H9 (cell line): ENCODE measurements at regions not wholly inside any gene's neighbourhood (a gene's known extent, or its start where the extent isn't known, plus 50 kb on each side); places are given as distances from the start of the nearest gene placed in this dataset.

Source experiments
- DNase-seq: peaks from one replicate; pipeline ENCODE4 v3.0.0-alpha.2; 2017
- H2AFZ ChIP-seq: one replicate; pipeline ENCODE4 v1.6.1; 2013; ENCODE audit warnings: mild to moderate bottlenecking, low read length, control low read depth, moderate library complexity
- H2AK5ac ChIP-seq: 2 replicates; pipeline ENCODE4 v1.6.1; 2013; ENCODE audit warnings: low read length, control low read depth, mixed read lengths; ENCODE audit not compliant: insufficient read length
- H2BK120ac ChIP-seq: one replicate; pipeline ENCODE4 v1.6.1; 2013; ENCODE audit warnings: low read depth, mild to moderate bottlenecking, low read length, control low read depth, inconsistent platforms; ENCODE audit not compliant: poor library complexity, severe bottlenecking
- H2BK12ac ChIP-seq: 2 replicates; pipeline ENCODE4 v1.6.1; 2013; ENCODE audit warnings: low read length, control low read depth, mixed read lengths, low read depth; ENCODE audit not compliant: insufficient read length
- H2BK15ac ChIP-seq: 2 replicates; pipeline ENCODE4 v1.6.1; 2013; ENCODE audit warnings: low read depth, low read length, control low read depth
- H2BK20ac ChIP-seq: one replicate; pipeline ENCODE4 v1.6.1; 2013; ENCODE audit warnings: low read depth, mild to moderate bottlenecking, low read length, control low read depth, inconsistent platforms; ENCODE audit not compliant: poor library complexity, severe bottlenecking
- H2BK5ac ChIP-seq: 2 replicates; pipeline ENCODE4 v1.6.1; 2013; ENCODE audit warnings: low read length, control low read depth, mixed read lengths; ENCODE audit not compliant: insufficient read length
- H3K14ac ChIP-seq: 2 replicates; pipeline ENCODE4 v1.6.1; 2013; ENCODE audit warnings: low read length, control low read depth; ENCODE audit not compliant: insufficient read depth
- H3K18ac ChIP-seq: 2 replicates; pipeline ENCODE4 v1.6.1; 2013; ENCODE audit warnings: low read depth, mild to moderate bottlenecking, mixed read lengths, low read length, control low read depth; ENCODE audit not compliant: insufficient read length
- H3K23ac ChIP-seq: 2 replicates; pipeline ENCODE4 v1.6.1; 2013; ENCODE audit warnings: low read length, control low read depth, mixed read lengths, low read depth; ENCODE audit not compliant: insufficient read length
- H3K23me2 ChIP-seq: 2 replicates; pipeline ENCODE4 v1.6.1; 2013; ENCODE audit warnings: low read depth, mild to moderate bottlenecking, mixed read lengths, low read length, control low read depth; ENCODE audit not compliant: insufficient read length, poor library complexity, severe bottlenecking
- H3K27ac ChIP-seq: 2 replicates; pipeline ENCODE4 v1.5.1; 2013; ENCODE audit warnings: low read length, control low read depth, mixed read lengths, low read depth; ENCODE audit not compliant: insufficient read length
- H3K27me3 ChIP-seq: 2 replicates; pipeline ENCODE4 v1.6.1; 2013; ENCODE audit warnings: low read length, control low read depth, inconsistent platforms; ENCODE audit not compliant: insufficient read depth
- H3K4ac ChIP-seq: 2 replicates; pipeline ENCODE4 v1.6.1; 2013; ENCODE audit warnings: low read depth, mild to moderate bottlenecking, control low read depth, inconsistent platforms, low read length, moderate library complexity
- H3K4me1 ChIP-seq: 2 replicates; pipeline ENCODE4 v1.6.1; 2013; ENCODE audit warnings: low read length, control low read depth, inconsistent platforms; ENCODE audit not compliant: insufficient read depth
- H3K4me2 ChIP-seq: 2 replicates; pipeline ENCODE4 v1.6.1; 2013; ENCODE audit warnings: low read length, control low read depth, mixed read lengths; ENCODE audit not compliant: insufficient read length, insufficient read depth
- H3K56ac ChIP-seq: 2 replicates; pipeline ENCODE4 v1.6.1; 2013; ENCODE audit warnings: low read depth, mild to moderate bottlenecking, mixed read lengths, low read length, control low read depth; ENCODE audit not compliant: insufficient read length
- H3K79me1 ChIP-seq: 2 replicates; pipeline ENCODE4 v1.6.1; 2013; ENCODE audit warnings: low read depth, mild to moderate bottlenecking, moderate library complexity, low read length, control low read depth, inconsistent platforms; ENCODE audit not compliant: insufficient read depth, poor library complexity, severe bottlenecking
- H3K79me2 ChIP-seq: 2 replicates; pipeline ENCODE4 v1.6.1; 2013; ENCODE audit warnings: low read length, control low read depth, inconsistent platforms; ENCODE audit not compliant: insufficient read depth
- H3K9ac ChIP-seq: 2 replicates; pipeline ENCODE4 v1.6.1; 2013; ENCODE audit warnings: low read length, control low read depth, mixed read lengths; ENCODE audit not compliant: insufficient read length; ENCODE audit errors: extremely low read depth
- H3K9me3 ChIP-seq: one replicate; pipeline ENCODE4 v1.6.1; 2013; ENCODE audit warnings: low read depth, low read length, inconsistent platforms; ENCODE audit not compliant: control insufficient read depth
- H3T11ph ChIP-seq: one replicate; pipeline ENCODE4 v1.6.1; 2013; ENCODE audit warnings: mild to moderate bottlenecking, low read length, control low read depth, inconsistent platforms
- H4K20me1 ChIP-seq: one replicate; pipeline ENCODE4 v1.6.1; 2013; ENCODE audit not compliant: control insufficient read depth, insufficient read length, insufficient read depth
- H4K5ac ChIP-seq: 2 replicates; pipeline ENCODE4 v1.6.1; 2013; ENCODE audit warnings: low read depth, mild to moderate bottlenecking, mixed read lengths, low read length, control low read depth; ENCODE audit not compliant: insufficient read length
- H4K8ac ChIP-seq: replicated peaks from 2 replicates; pipeline ENCODE4 v1.6.1; 2013; ENCODE audit warnings: low read length, control low read depth, mixed read lengths, low read depth; ENCODE audit not compliant: insufficient read length
- H4K91ac ChIP-seq: 2 replicates; pipeline ENCODE4 v1.6.1; 2013; ENCODE audit warnings: low read depth, mild to moderate bottlenecking, moderate library complexity, mixed read lengths, low read length, control low read depth; ENCODE audit not compliant: insufficient read length
- H3K27ac Mint-ChIP-seq, 3 experiments: 2 replicates in 2 of 3; 3 replicates in 1 of 3; pipeline ENCODE4 v1.8.0; 2020 to 2021; ENCODE audit warnings: mixed read lengths in 3 of 3, mild to moderate bottlenecking in 1 of 3, moderate library complexity in 1 of 3
- H3K27me3 Mint-ChIP-seq: 2 replicates; pipeline ENCODE4 v1.8.0; 2021; ENCODE audit warnings: low read depth, mild to moderate bottlenecking, moderate library complexity, mixed read lengths
- H3K36me3 Mint-ChIP-seq, 3 experiments: 2 replicates in 2 of 3; 3 replicates in 1 of 3; pipeline ENCODE4 v1.8.0; 2020 to 2021; ENCODE audit warnings: low read depth in 3 of 3, mixed read lengths in 3 of 3; ENCODE audit not compliant: insufficient read depth in 1 of 3
- H3K4me1 Mint-ChIP-seq, 2 experiments: 2 replicates each; pipeline ENCODE4 v1.8.0; 2020; ENCODE audit warnings: mixed read lengths in 2 of 2
- H3K4me3 Mint-ChIP-seq, 2 experiments: 2 replicates in 1 of 2; 3 replicates in 1 of 2; pipeline ENCODE4 v1.8.0; 2020 to 2021; ENCODE audit warnings: mild to moderate bottlenecking in 2 of 2, mixed read lengths in 2 of 2, moderate library complexity in 1 of 2
- H3K9me3 Mint-ChIP-seq, 2 experiments: 2 replicates in 1 of 2; 3 replicates in 1 of 2; pipeline ENCODE4 v1.8.0; 2020; ENCODE audit warnings: mild to moderate bottlenecking in 2 of 2, mixed read lengths in 2 of 2, moderate library complexity in 1 of 2
- CTCF ChIP-seq: fragments of 200-600 bp; sonication (generic); conservative IDR thresholded peaks from 3 replicates; pipeline ENCODE4 v1.8.0; 2021; ENCODE audit warnings: antibody characterized with exemption, mild to moderate bottlenecking
- WGBS: extraction: QIAGEN DNeasy Blood & Tissue Kit; methylation state at CpG from one replicate; pipeline ENCODE4 v1.1.7; 2013; ENCODE audit warnings: missing lambda C conversion rate, low lambda C conversion rate, mixed read lengths; ENCODE audit not compliant: insufficient read length; ENCODE audit errors: extremely low coverage; 5-methylcytosine and 5-hydroxymethylcytosine counted together

- Histone ChIP-seq H3K79me2 (no peaks in the 10 kb centered on the region), H3K4ac (no peak overlapping the region), H3K9ac (no peak overlapping the region), H2BK12ac (no peak overlapping the region), H3K23ac (no peak overlapping the region), H3K14ac (no peak overlapping the region), H4K5ac (no peak overlapping the region), H3K18ac (no peak overlapping the region), H2BK120ac (no peak overlapping the region), H4K91ac (no peak overlapping the region), H2AK5ac (no peak overlapping the region), H2BK5ac (no peak overlapping the region), H3K27me3 (no peaks in the 10 kb centered on the region), H3K27ac (no peak overlapping the region), H2BK20ac (no peak overlapping the region), H3K79me1 (no peaks in the 10 kb centered on the region), H2BK15ac (no peak overlapping the region), H3K56ac (no peak overlapping the region), H3K9me3 (no peaks in the 10 kb centered on the region), H4K8ac (no peak overlapping the region), H3K4me2 (no peak overlapping the region), H3K23me2 (no peaks in the 10 kb centered on the region), H2AFZ (no peak overlapping the region), H3T11ph (no peak overlapping the region), H3K4me1 (peaks cover 3% of the 10 kb centered on the region; the same call in 1 of the 2 replicates), H4K20me1 (no peaks in the 10 kb centered on the region)
- DNase-seq = no peak
- Mint-ChIP-seq H3K36me3 (peaks cover 0 to 4% (median 3%) of the 10 kb centered on the region in 3 experiments; a peak in 3 of 7 replicates), H3K4me3 (no peak overlapping the region), H3K27me3 (no peaks in the 10 kb centered on the region), H3K27ac (no peak overlapping the region), H3K4me1 (peaks cover 25 to 26% of the 10 kb centered on the region in 2 experiments), H3K9me3 (no peaks in the 10 kb centered on the region; a peak in 1 of 5 replicates)
- WGBS = no CpG with 5 or more reads among the region's 6 CpGs
- no peak for TF ChIP-seq CTCF
Observed at GRCh38 chr4:124869961-124870495, 157.5 kb upstream of the ANKRD50 start.
